ENCODE measurements at regions not wholly inside any gene's neighbourhood (a gene's known extent, or its start where the extent isn't known, plus 50 kb on each side); places are given as distances from the start of the nearest gene placed in this dataset.

- H3K9me3 ChIP-seq: peaks cover 0 to 8% (median 2%) of the 10 kb centered on the region in 8 donors
- peak in 2 of 3 donors; percentile 29 to 51 for TF ChIP-seq POLR2AphosphoS5 (IDR thresholded peaks at IDR 0.05)
- TF ChIP-seq POLR2A (IDR thresholded peaks at IDR 0.05): no peak
- H3K4me3 ChIP-seq: no peak overlapping the region
- H3K27ac ChIP-seq: no peak overlapping the region
- DNase-seq: peak; percentile 80
- no peaks in the 10 kb centered on the region for H3K4me1 ChIP-seq
- H3K27me3 ChIP-seq (replicated peaks in 1 of 7): no peaks in the 10 kb centered on the region
- peaks cover 0 to 27% (median 3%) of the 10 kb centered on the region in 6 donors for H3K36me3 ChIP-seq
- intact Hi-C loops (cut with DNase I; ENCODE audit: low total_unique reads): no loop called here
- WGBS, 5 donors: 73 to 93% (median 84%) methylated on average over 27 of the region's 27 CpGs
These were observed 61.3 kb upstream of the VGLL4 start for GRCh38 chr3:11705049-11705448.

DNA sequence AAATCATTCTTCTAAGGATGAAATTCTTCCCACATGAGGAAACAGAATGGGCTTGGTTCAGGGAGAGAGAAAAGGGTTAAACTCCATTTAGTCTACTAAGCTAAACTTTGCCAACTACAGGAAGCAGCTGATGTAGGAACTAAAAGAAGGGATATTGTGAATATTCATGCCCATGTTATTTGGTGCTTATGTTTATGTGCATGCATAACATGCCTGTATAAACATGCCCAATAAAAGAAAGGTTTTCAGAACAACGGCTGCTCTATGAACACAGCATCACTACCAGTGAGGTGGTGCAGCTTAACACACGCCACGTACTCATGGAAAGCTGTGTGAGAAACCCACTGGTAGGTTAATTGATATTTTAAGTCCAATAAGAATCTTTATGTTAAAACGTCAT, 59.4 kb upstream of the VGLL4 start:
- intact Hi-C loops (cut with DNase I; ENCODE audit: low total_unique reads): no loop called here
- no peaks in the 10 kb centered on the region for H3K4me1 ChIP-seq
- no peak overlapping the region for H3K27ac ChIP-seq
- no peak overlapping the region for H3K4me3 ChIP-seq
- 84 to 95% (median 90%) methylated on average over 4 of the region's 4 CpGs for WGBS, 5 donors
- TF ChIP-seq POLR2AphosphoS5 (IDR thresholded peaks at IDR 0.05) (no peak), CTCF (IDR thresholded peaks at IDR 0.05 in 8 of 11, conservative IDR thresholded peaks at IDR 0.05 in 3 of 11) (no peak), POLR2A (IDR thresholded peaks at IDR 0.05) (no peak)
- no peaks in the 10 kb centered on the region for H3K9me3 ChIP-seq
- peaks cover 0 to 43% (median 6%) of the 10 kb centered on the region in 6 donors for H3K36me3 ChIP-seq
- DNase-seq: no peak
- no peaks in the 10 kb centered on the region for H3K27me3 ChIP-seq (replicated peaks in 1 of 7)

- no peak for DNase-seq
- H3K9me3 ChIP-seq: no peaks in the 10 kb centered on the region
- H3K27me3 ChIP-seq (replicated peaks in 1 of 7): no peaks in the 10 kb centered on the region
- intact Hi-C loops (cut with DNase I; ENCODE audit: low total_unique reads): no loop called here
- WGBS, 5 donors: 90 to 99% (median 98%) methylated on average over 2 of the region's 2 CpGs
- H3K27ac ChIP-seq: no peak overlapping the region
- peaks cover 0 to 11% (median 2%) of the 10 kb centered on the region in 6 donors for H3K4me1 ChIP-seq
- TF ChIP-seq POLR2AphosphoS5 (IDR thresholded peaks at IDR 0.05) (no peak), POLR2A (IDR thresholded peaks at IDR 0.05) (no peak), CTCF (IDR thresholded peaks at IDR 0.05 in 8 of 11, conservative IDR thresholded peaks at IDR 0.05 in 3 of 11) (no peak)
- peaks cover 0 to 56% (median 6%) of the 10 kb centered on the region in 6 donors for H3K36me3 ChIP-seq
- H3K4me3 ChIP-seq: no peak overlapping the region
These were observed 55.3 kb upstream of the VGLL4 start for GRCh38 chr3:11699083-11699427.

GRCh38 chr3:11698326-11699082, 54.8 kb upstream of the VGLL4 start:
- Histone ChIP-seq H3K4me1 (peaks cover 0 to 11% (median 2%) of the 10 kb centered on the region in 6 donors), H3K36me3 (peaks cover 0 to 56% (median 6%) of the 10 kb centered on the region in 6 donors), H3K27me3 (replicated peaks in 1 of 7) (no peaks in the 10 kb centered on the region), H3K9me3 (no peaks in the 10 kb centered on the region), H3K27ac (no peak overlapping the region), H3K4me3 (no peak overlapping the region)
- intact Hi-C loops (cut with DNase I; ENCODE audit: low total_unique reads): no loop called here
- no peak for DNase-seq
- TF ChIP-seq CTCF (IDR thresholded peaks at IDR 0.05 in 8 of 11, conservative IDR thresholded peaks at IDR 0.05 in 3 of 11) (no peak), POLR2AphosphoS5 (IDR thresholded peaks at IDR 0.05) (no peak), POLR2A (IDR thresholded peaks at IDR 0.05) (no peak)
- 91 to 97% (median 96%) methylated on average over 7 of the region's 7 CpGs for WGBS, 5 donors

All from spleen (tissue), 11 donors.